ENCODE measurements at regions not wholly inside any gene's neighbourhood (a gene's known extent, or its start where the extent isn't known, plus 50 kb on each side); places are given as distances from the start of the nearest gene placed in this dataset.

GRCh38 chr18:22494771-22495170 is 77.1 kb upstream of the CTAGE1 start:
- in situ Hi-C loops (cut with MboI; ENCODE audit: low pct_unique_long_range_greater_than_20kb, low sequenced_read_pairs, unreplicated experiment), result no loop called here
- DNase-seq (ENCODE audit: low spot score), result no peak
- no peak for TF ChIP-seq CTCF (IDR thresholded peaks at IDR 0.05; ENCODE audit: extremely low read depth, insufficient read depth, missing control alignments)

GRCh38 chr18:22499421-22499820 is 81.7 kb upstream of the CTAGE1 start:
- no peak for DNase-seq (ENCODE audit: low spot score)
- in situ Hi-C loops (cut with MboI; ENCODE audit: low pct_unique_long_range_greater_than_20kb, low sequenced_read_pairs, unreplicated experiment), result no loop called here
- TF ChIP-seq CTCF (IDR thresholded peaks at IDR 0.05; ENCODE audit: extremely low read depth, insufficient read depth, missing control alignments), result no peak

GRCh38 chr18:22503803-22504202 is 86.1 kb upstream of the CTAGE1 start:
- DNase-seq (ENCODE audit: low spot score), result no peak
- TF ChIP-seq CTCF (IDR thresholded peaks at IDR 0.05; ENCODE audit: extremely low read depth, insufficient read depth, missing control alignments), result no peak
- in situ Hi-C loops (cut with MboI; ENCODE audit: low pct_unique_long_range_greater_than_20kb, low sequenced_read_pairs, unreplicated experiment), result no loop called here

- DNase-seq (ENCODE audit: low spot score), result no peak
- in situ Hi-C loops (cut with MboI; ENCODE audit: low pct_unique_long_range_greater_than_20kb, low sequenced_read_pairs, unreplicated experiment), result no loop called here
- no peak for TF ChIP-seq CTCF (IDR thresholded peaks at IDR 0.05; ENCODE audit: extremely low read depth, insufficient read depth, missing control alignments)
Observed at GRCh38 chr18:22504251-22505030, 86.7 kb upstream of the CTAGE1 start.

GRCh38 chr18:22505141-22505591 is 87.5 kb upstream of the CTAGE1 start:
- in situ Hi-C loops (cut with MboI; ENCODE audit: low pct_unique_long_range_greater_than_20kb, low sequenced_read_pairs, unreplicated experiment), result no loop called here
- no peak for DNase-seq (ENCODE audit: low spot score)
- TF ChIP-seq CTCF (IDR thresholded peaks at IDR 0.05; ENCODE audit: extremely low read depth, insufficient read depth, missing control alignments), result no peak

GRCh38 chr18:22507055-22507454 is 89.3 kb upstream of the CTAGE1 start:
- DNase-seq (ENCODE audit: low spot score), result no peak

More at GRCh38 chr18:22507055-22507454, 89.3 kb upstream of the CTAGE1 start:
- no peak for TF ChIP-seq CTCF (IDR thresholded peaks at IDR 0.05; ENCODE audit: extremely low read depth, insufficient read depth, missing control alignments)
- in situ Hi-C loops (cut with MboI; ENCODE audit: low pct_unique_long_range_greater_than_20kb, low sequenced_read_pairs, unreplicated experiment), result no loop called here
